Mucosa of stomach (tissue), 1 donor: ENCODE measurements at regions not wholly inside any gene's neighbourhood (a gene's known extent, or its start where the extent isn't known, plus 50 kb on each side); places are given as distances from the start of the nearest gene placed in this dataset.
"Not testable (repeated sequence)": the region's sequence is repeated elsewhere in the genome, so short reads cannot be mapped to it uniquely, and the experiment has no call there.

ENCODE experiments used
- H3K27me3 ChIP-seq: one replicate; pipeline ENCODE4 v1.7.0; 2013; ENCODE audit warnings: mild to moderate bottlenecking, low read length; ENCODE audit not compliant: control insufficient read depth, insufficient read depth
- H3K36me3 ChIP-seq: one replicate; pipeline ENCODE4 v1.7.0; 2013; ENCODE audit warnings: low read length; ENCODE audit not compliant: control insufficient read depth, insufficient read depth
- H3K4me1 ChIP-seq: one replicate; pipeline ENCODE4 v1.7.0; 2013; ENCODE audit warnings: mild to moderate bottlenecking, low read length; ENCODE audit not compliant: control insufficient read depth, insufficient read depth
- H3K4me3 ChIP-seq: one replicate; pipeline ENCODE4 v1.7.0; 2013; ENCODE audit warnings: low read length
- H3K9ac ChIP-seq: one replicate; pipeline ENCODE4 v1.7.0; 2013; ENCODE audit warnings: mild to moderate bottlenecking, low read length, moderate library complexity
- H3K9me3 ChIP-seq: one replicate; pipeline ENCODE4 v1.7.0; 2013; ENCODE audit warnings: mild to moderate bottlenecking, low read length, moderate library complexity; ENCODE audit not compliant: control insufficient read depth
- donor health status: Pancreatic carcinoma.

- Histone ChIP-seq H3K4me3 (no peak overlapping the region), H3K36me3 (no peaks in the 10 kb centered on the region), H3K9me3 (no peaks in the 10 kb centered on the region), H3K4me1 (peaks cover 5% of the 10 kb centered on the region), H3K27me3 (no peaks in the 10 kb centered on the region), H3K9ac (no peak overlapping the region)
These were observed 73.1 kb upstream of the GAS1 start for GRCh38 chr9:87020169-87020950.

GRCh38 chr9:87022178-87022577 lies 74.9 kb upstream of the GAS1 start:
- no peak overlapping the region for H3K9ac ChIP-seq

GRCh38 chr9:87026204-87026603 lies 78.9 kb upstream of the GAS1 start:
- no peaks in the 10 kb centered on the region for H3K9me3 ChIP-seq
- no peaks in the 10 kb centered on the region for H3K36me3 ChIP-seq
- H3K4me1 ChIP-seq: peaks cover 5% of the 10 kb centered on the region
- H3K4me3 ChIP-seq: no peak overlapping the region
- H3K9ac ChIP-seq: no peak overlapping the region
- H3K27me3 ChIP-seq: no peaks in the 10 kb centered on the region

More at GRCh38 chr9:87022178-87022577, 74.9 kb upstream of the GAS1 start:
- Histone ChIP-seq H3K9me3 (no peaks in the 10 kb centered on the region), H3K27me3 (no peaks in the 10 kb centered on the region), H3K4me1 (peaks cover 5% of the 10 kb centered on the region), H3K4me3 (no peak overlapping the region), H3K36me3 (no peaks in the 10 kb centered on the region)

- not testable (repeated sequence) for H3K4me3 ChIP-seq, H3K9ac ChIP-seq, H3K27me3 ChIP-seq, H3K9me3 ChIP-seq, H3K4me1 ChIP-seq, H3K36me3 ChIP-seq
These were observed 81.5 kb upstream of the GAS1 start for GRCh38 chr9:87028836-87029235.

- no peaks in the 10 kb centered on the region for H3K4me1 ChIP-seq
- no peaks in the 10 kb centered on the region for H3K36me3 ChIP-seq
- H3K9me3 ChIP-seq: no peaks in the 10 kb centered on the region
- H3K4me3 ChIP-seq: no peak overlapping the region
- no peak overlapping the region for H3K9ac ChIP-seq
- H3K27me3 ChIP-seq: no peaks in the 10 kb centered on the region
These were observed 82.6 kb upstream of the GAS1 start for GRCh38 chr9:87029905-87030304.

- Histone ChIP-seq H3K27me3 (no peaks in the 10 kb centered on the region), H3K9ac (no peak overlapping the region), H3K4me1 (no peaks in the 10 kb centered on the region), H3K9me3 (no peaks in the 10 kb centered on the region), H3K36me3 (no peaks in the 10 kb centered on the region), H3K4me3 (no peak overlapping the region)
These were observed 87.5 kb upstream of the GAS1 start for GRCh38 chr9:87034841-87035240.

- no peak overlapping the region for H3K9ac ChIP-seq
- H3K27me3 ChIP-seq: no peaks in the 10 kb centered on the region
- H3K4me3 ChIP-seq: no peak overlapping the region
- no peaks in the 10 kb centered on the region for H3K4me1 ChIP-seq
- H3K36me3 ChIP-seq: no peaks in the 10 kb centered on the region
- no peaks in the 10 kb centered on the region for H3K9me3 ChIP-seq
These were observed 88.6 kb upstream of the GAS1 start for GRCh38 chr9:87035879-87036278.

GRCh38 chr9:87036506-87036905 lies 89.2 kb upstream of the GAS1 start:
- no peaks in the 10 kb centered on the region for H3K27me3 ChIP-seq
- H3K9me3 ChIP-seq: no peaks in the 10 kb centered on the region
- H3K4me3 ChIP-seq: no peak overlapping the region
- no peak overlapping the region for H3K9ac ChIP-seq
- H3K4me1 ChIP-seq: no peaks in the 10 kb centered on the region
- H3K36me3 ChIP-seq: no peaks in the 10 kb centered on the region

GRCh38 chr9:87039809-87040392 lies 92.6 kb upstream of the GAS1 start:
- Histone ChIP-seq H3K9ac (no peak overlapping the region), H3K9me3 (no peaks in the 10 kb centered on the region), H3K36me3 (no peaks in the 10 kb centered on the region), H3K4me1 (no peaks in the 10 kb centered on the region), H3K27me3 (no peaks in the 10 kb centered on the region), H3K4me3 (no peak overlapping the region)

GRCh38 chr9:87040410-87041009 lies 93.2 kb upstream of the GAS1 start:
- Histone ChIP-seq H3K9ac (no peak overlapping the region), H3K27me3 (no peaks in the 10 kb centered on the region), H3K4me3 (no peak overlapping the region), H3K9me3 (no peaks in the 10 kb centered on the region), H3K36me3 (no peaks in the 10 kb centered on the region), H3K4me1 (no peaks in the 10 kb centered on the region)

GRCh38 chr9:87041553-87042235 lies 94.4 kb upstream of the GAS1 start:
- H3K9ac ChIP-seq: peak overlapping the region; percentile 22
- H3K36me3 ChIP-seq, H3K9me3 ChIP-seq, H3K4me3 ChIP-seq, H3K4me1 ChIP-seq, H3K27me3 ChIP-seq: not testable (repeated sequence)

GRCh38 chr9:87049929-87050608 lies 102.8 kb upstream of the GAS1 start:
- not testable (repeated sequence) for H3K36me3 ChIP-seq, H3K4me1 ChIP-seq, H3K9ac ChIP-seq, H3K9me3 ChIP-seq, H3K4me3 ChIP-seq, H3K27me3 ChIP-seq
